GM18499 (cell line): ENCODE measurements at regions not wholly inside any gene's neighbourhood (a gene's known extent, or its start where the extent isn't known, plus 50 kb on each side); places are given as distances from the start of the nearest gene placed in this dataset.
"Not testable (repeated sequence)": the region's sequence is repeated elsewhere in the genome, so short reads cannot be mapped to it uniquely, and the experiment has no call there.

Source experiments
- ATAC-seq: cut with Tn5 transposase; IDR thresholded peaks from one replicate; pipeline ENCODE4 v1.9.1; 2021; ENCODE audit warnings: moderate number of reproducible peaks; ENCODE audit not compliant: insufficient read depth, unreplicated experiment

DNA sequence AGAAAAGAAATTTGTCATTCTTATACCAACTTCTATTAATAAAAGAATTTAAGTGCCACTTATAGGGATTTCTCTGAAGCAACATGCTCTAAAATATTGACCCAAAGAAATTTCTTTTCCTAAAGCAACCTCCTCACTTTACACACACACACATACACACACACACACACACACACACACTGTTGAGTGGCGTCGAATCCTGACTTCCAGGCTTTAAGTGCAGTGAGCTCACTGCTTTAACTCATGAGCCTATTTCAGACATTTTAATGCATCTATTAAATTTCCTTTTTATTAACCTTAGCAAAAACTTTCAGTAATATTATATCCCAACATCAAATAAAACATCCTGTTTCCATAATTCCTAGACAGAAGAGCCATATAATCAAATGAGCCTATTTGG is 229.1 kb upstream of the ACVR2A start:
- no peak for ATAC-seq

- ATAC-seq, result no peak
Measured at GRCh38 chr2:147614979-147615470, 229.8 kb upstream of the ACVR2A start.

- ATAC-seq, result no peak
Measured at GRCh38 chr2:147614471-147614870, 230.4 kb upstream of the ACVR2A start.

- ATAC-seq, result no peak
Measured at GRCh38 chr2:147610496-147611040, 234.3 kb upstream of the ACVR2A start.

- no peak for ATAC-seq
Measured at GRCh38 chr2:147609301-147609700, 235.5 kb upstream of the ACVR2A start.

DNA sequence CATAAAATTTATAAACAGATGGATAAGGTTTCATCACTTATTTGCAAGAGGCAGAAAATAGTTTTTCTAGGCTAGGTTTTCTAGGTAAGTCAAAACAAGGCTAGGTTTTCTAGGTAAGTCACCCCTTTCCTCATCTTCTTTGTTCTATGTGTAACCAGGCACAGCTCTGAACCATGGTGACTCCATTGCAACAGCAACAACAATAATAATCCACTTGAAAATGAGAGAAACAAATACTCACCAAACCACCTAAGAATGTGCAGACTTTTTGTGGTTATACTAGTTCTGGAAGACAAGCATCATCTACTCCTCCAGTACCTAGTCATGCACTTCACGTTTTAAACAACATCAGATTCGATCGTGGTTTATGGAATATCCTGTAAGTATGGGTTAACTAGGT is 237.4 kb upstream of the ACVR2A start:
- no peak for ATAC-seq

- ATAC-seq, result no peak
Measured at GRCh38 chr2:147603876-147604275, 241.0 kb upstream of the ACVR2A start.

GRCh38 chr2:147603447-147603846 is 241.4 kb upstream of the ACVR2A start:
- no peak for ATAC-seq

DNA sequence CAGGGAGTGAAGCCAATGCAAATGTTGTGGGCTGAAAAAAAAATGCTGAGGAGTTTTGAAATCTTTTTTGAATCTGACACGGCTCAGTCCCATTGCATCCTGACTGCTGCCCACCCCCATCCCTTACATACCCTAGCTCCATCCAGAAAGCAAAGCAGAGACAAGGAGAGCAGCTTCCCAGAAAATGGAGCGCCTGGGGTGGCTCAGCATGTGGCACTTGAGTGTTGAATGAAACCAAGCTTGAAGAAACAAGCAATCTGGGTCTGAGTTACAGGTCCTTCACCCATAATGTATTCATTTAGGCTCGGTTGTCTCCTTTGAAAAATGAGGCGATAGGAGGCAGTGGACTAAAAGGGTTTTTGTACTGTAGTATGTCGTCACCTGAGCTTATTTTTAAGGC is 244.2 kb upstream of the ACVR2A start:
- ATAC-seq, result no peak

- ATAC-seq, result no peak
Measured at GRCh38 chr2:147600223-147600622, 244.6 kb upstream of the ACVR2A start.

DNA sequence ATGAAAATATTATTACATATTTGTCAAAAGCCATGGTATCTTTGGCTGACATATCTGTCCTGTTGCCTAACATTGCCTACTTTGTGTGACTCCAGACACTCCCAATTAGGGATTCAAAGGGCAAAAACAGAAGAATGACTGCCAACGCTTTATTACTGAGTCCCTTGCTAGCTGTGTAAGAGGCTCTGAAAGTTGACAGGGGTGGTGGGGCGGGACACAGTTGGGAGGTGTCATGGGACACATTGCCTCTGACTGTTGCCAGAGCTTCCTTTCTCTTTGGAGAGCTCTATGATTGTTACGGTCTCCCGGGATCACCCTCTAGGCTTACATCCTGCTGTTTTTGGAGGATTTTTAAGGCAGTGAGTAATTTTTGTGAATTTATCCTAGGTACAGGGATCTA is 249.6 kb upstream of the ACVR2A start:
- ATAC-seq, result no peak

GRCh38 chr2:147594038-147594437 is 250.8 kb upstream of the ACVR2A start:
- ATAC-seq, result no peak

- not testable (repeated sequence) for ATAC-seq
Measured at GRCh38 chr2:147592784-147593183, 252.0 kb upstream of the ACVR2A start.

DNA sequence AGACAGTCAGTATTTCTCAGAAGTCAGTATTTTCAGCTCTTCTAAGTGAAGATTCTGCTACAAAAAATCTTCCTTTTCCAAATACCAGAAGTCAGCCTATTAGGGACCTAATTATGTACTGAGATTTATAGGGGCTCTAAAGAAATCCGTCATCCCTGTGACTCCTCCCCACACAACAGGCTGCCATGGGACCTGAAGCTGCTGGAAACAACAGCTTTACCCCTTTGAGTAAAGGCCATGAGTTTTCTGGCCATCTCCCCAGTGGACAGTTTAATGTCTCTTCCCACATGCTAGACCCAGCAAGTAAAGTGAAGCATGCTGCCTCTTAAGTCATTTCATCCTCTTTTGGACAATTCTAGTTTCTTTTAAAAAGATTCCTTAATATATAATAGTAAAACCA is 255.7 kb upstream of the ACVR2A start:
- ATAC-seq, result no peak

DNA sequence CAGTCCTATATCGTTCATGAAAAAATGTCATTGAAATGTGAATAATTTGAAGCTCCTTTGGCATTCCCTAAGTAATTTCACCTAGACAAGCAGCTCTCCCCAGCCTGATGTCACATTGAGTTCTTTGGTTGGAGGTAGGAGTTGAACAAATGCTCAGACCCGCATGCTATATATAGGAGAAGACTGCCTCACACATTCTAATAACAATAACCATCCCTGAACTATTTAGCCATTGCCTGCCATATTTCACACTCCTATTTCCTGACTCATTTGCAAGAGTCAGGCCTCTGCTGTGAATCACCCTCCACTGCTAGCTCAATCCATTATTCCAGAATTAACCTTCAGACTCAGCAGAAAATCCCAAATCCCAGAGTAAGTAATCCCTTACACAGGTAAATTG is 256.6 kb upstream of the ACVR2A start:
- no peak for ATAC-seq

- ATAC-seq, result no peak
Measured at GRCh38 chr2:147578529-147578928, 266.3 kb upstream of the ACVR2A start.

DNA sequence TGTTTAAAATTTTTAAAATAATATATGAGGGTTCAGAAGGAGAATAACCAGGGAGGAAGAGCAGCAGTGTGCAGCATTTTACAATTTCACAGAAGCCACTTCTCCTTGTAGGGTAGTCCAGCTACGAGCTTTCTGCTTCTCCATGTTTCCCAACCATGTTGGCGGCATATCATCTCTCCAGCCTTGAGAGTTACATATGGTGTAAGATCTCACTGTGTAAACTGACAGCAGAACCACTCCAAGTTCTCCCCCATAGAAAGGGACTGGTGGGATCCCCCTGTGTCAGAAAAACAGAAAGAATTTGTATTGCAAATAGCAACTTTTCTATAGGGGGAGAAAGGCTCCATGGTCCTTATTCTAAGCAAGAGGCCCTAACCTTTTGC is 266.8 kb upstream of the ACVR2A start:
- no peak for ATAC-seq

DNA sequence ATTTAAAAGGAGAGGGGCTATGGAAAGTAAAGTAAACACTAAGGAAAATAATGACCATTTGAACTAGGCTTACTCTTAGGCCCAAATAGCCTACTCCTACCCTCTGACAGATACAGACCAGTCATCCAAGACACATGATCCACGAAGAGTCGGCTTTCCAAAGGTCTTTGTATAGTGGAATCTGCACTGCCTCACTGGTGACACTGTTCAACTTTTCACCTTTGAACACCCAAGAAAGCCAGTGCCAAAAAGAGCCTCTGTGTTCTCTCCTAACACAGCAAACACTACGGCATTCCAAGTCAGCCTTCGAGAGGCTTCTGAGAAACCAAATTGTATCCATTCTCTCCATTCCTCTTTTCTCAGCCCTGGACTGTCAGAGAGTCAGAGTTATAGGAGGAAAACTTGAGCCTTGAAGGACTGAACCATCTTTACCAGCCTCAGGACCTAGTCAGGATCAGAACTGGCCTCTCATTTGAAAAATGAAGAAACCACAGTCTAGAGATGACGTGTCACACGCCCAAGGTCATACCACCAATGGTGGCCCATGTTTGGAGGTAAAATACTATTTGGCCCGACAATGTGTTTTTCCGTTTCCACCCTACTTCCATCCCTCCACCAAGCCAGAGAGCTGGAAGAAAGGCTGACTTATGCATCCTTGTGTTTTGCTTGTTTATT is 267.4 kb upstream of the ACVR2A start:
- no peak for ATAC-seq

DNA sequence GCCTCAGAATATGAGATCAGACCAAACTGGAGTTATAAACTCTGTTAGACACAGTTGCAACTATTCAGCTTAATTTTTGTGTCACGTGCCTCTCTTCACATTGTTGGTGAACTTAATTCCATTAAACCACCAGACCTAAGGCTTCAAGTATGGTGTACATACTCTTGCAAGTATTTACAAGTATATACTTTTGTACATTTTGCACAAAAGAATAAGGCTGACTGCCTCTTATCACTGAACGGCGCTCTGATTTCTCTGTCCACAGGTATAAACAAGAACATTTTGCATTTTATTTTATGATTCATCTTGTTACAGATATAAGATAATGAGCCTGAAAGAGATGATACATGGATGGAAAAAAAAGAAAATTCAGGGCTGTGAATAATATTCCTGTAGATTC is 269.7 kb upstream of the ACVR2A start:
- ATAC-seq, result no peak

GRCh38 chr2:147572622-147573021 is 272.2 kb upstream of the ACVR2A start:
- no peak for ATAC-seq

- ATAC-seq, result no peak
Measured at GRCh38 chr2:147569426-147569825, 275.4 kb upstream of the ACVR2A start.

DNA sequence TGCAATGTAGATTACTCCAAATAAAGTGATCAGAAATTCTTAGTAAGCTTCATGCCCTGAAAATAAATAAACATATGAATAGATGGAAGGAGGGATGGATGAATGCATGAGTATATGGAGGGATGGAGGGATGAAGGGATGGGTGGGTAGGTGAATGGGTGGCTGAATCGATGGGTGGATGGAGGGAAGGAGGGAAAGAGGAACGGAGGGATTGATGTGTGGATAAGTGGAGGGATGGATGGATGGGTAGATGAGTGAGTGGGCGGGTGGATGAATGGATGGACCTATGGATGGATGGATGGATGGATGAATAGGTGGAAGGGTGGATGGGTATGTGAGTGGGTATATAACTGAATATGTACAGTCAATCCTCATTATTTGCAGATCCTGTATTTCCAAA is 276.7 kb upstream of the ACVR2A start:
- ATAC-seq, result no peak
